HFFc6 (cell line): ENCODE measurements at regions not wholly inside any gene's neighbourhood (a gene's known extent, or its start where the extent isn't known, plus 50 kb on each side); places are given as distances from the start of the nearest gene placed in this dataset.

Experiments used
- DNase-seq: peaks from one replicate; pipeline ENCODE4 v3.0.0-alpha.2; 2018
- H3K27ac Mint-ChIP-seq: 2 replicates; pipeline ENCODE4 v1.8.0; 2020; ENCODE audit warnings: mild to moderate bottlenecking, mixed read lengths
- H3K27me3 Mint-ChIP-seq: 2 replicates; pipeline ENCODE4 v1.8.0; 2021; ENCODE audit warnings: mild to moderate bottlenecking, moderate library complexity, mixed read lengths; ENCODE audit not compliant: insufficient read depth
- H3K36me3 Mint-ChIP-seq: 2 replicates; pipeline ENCODE4 v1.8.0; 2021; ENCODE audit warnings: low read depth, mixed read lengths
- H3K4me1 Mint-ChIP-seq: 2 replicates; pipeline ENCODE4 v1.8.0; 2020; ENCODE audit warnings: low read depth, mixed read lengths
- H3K4me3 Mint-ChIP-seq: 2 replicates; pipeline ENCODE4 v1.8.0; 2020; ENCODE audit warnings: mild to moderate bottlenecking, moderate library complexity, mixed read lengths
- H3K9me3 Mint-ChIP-seq: 2 replicates; pipeline ENCODE4 v1.8.0; 2020; ENCODE audit warnings: mild to moderate bottlenecking, mixed read lengths
- TF ChIP-seq, protein P1 (sequence below): fragments of 200-600 bp; sonication (generic); IDR thresholded peaks from 2 replicates; pipeline ENCODE4 v1.5.0; 2021; ENCODE audit warnings: antibody characterized with exemption, mild to moderate bottlenecking

DNA sequence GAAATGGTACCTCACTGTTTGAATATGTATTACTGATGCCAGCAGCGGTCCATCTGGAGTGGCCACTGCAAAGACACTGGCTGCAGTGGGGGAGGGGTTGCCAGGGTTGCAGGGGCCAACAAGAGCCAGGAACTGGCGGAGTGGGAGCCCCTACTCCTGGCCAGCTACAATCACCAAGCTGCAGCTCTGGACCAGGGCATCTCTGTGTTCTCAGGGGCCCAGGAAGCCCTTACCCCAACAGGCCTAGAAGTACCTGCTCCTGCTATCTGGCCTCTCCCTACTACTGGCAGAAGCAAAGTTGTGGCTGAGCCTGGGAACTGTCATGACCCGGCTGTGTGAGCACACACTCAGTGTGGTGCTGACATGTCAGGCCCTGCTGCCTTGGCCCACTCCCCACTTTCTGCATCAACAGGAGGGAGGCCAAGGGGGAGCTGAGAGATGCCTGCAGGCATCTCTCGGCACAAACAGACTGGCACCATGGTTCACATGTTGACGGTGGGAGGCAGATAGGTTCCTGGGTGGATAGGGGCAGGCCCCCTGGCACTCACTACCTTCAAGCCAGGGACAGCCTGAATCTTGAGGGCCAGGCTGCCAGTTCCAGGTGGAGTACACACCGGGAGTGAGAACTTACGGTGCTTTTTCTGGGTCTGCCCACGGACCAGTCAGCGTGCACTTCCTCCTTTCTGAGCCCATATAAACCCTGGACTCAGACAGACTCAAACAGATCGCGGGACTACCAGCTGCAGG is 1188.0 kb downstream of the GRIK2 start:
- Mint-ChIP-seq H3K4me1 (no peaks in the 10 kb centered on the region), H3K27ac (no peak overlapping the region), H3K9me3 (peaks cover 6% of the 10 kb centered on the region; the same call in 1 of the 2 replicates), H3K36me3 (no peaks in the 10 kb centered on the region), H3K4me3 (no peak overlapping the region), H3K27me3 (no peaks in the 10 kb centered on the region; the same call in 1 of the 2 replicates)
- DNase-seq = no peak
- TF ChIP-seq, protein P1, sequence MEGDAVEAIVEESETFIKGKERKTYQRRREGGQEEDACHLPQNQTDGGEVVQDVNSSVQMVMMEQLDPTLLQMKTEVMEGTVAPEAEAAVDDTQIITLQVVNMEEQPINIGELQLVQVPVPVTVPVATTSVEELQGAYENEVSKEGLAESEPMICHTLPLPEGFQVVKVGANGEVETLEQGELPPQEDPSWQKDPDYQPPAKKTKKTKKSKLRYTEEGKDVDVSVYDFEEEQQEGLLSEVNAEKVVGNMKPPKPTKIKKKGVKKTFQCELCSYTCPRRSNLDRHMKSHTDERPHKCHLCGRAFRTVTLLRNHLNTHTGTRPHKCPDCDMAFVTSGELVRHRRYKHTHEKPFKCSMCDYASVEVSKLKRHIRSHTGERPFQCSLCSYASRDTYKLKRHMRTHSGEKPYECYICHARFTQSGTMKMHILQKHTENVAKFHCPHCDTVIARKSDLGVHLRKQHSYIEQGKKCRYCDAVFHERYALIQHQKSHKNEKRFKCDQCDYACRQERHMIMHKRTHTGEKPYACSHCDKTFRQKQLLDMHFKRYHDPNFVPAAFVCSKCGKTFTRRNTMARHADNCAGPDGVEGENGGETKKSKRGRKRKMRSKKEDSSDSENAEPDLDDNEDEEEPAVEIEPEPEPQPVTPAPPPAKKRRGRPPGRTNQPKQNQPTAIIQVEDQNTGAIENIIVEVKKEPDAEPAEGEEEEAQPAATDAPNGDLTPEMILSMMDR = no peak

DNA sequence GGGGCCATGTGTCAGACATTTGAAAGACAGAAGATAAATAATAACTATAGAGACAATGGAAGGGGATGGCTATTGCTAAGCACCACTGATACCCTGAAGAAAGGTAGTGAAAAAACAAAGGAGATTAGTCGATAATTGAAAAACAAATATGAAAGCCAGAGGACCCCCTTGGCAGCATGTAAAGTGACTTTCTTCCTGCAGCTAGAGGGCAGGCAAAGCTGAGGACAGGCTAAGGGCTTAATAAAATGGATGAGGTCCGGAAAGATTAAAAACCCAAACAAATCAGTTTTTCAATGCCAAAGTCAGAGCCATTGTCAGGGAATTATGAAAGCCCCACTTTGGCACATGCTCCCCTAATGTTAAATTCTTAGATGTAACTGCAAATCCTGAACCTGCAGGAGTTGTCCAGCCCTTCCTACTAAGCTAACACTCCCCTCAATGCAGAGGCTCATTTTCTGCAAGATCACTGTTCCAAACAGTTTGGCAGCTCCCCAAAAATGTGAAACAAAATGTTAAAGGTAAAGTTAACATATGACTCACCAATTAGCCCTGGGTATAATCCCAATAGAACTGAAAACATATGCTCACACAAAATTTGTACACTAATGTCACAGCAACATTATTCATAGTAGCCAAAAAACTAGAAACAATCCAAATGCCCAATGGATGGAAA is 1177.9 kb downstream of the GRIK2 start:
- H3K27me3 Mint-ChIP-seq = no peaks in the 10 kb centered on the region
- H3K4me3 Mint-ChIP-seq = no peak overlapping the region
- no peak for DNase-seq
- peaks cover 11% of the 10 kb centered on the region for H3K9me3 Mint-ChIP-seq
- TF ChIP-seq, protein P1 = no peak
- no peaks in the 10 kb centered on the region for H3K4me1 Mint-ChIP-seq
- H3K36me3 Mint-ChIP-seq = no peaks in the 10 kb centered on the region
- no peak overlapping the region for H3K27ac Mint-ChIP-seq

DNA sequence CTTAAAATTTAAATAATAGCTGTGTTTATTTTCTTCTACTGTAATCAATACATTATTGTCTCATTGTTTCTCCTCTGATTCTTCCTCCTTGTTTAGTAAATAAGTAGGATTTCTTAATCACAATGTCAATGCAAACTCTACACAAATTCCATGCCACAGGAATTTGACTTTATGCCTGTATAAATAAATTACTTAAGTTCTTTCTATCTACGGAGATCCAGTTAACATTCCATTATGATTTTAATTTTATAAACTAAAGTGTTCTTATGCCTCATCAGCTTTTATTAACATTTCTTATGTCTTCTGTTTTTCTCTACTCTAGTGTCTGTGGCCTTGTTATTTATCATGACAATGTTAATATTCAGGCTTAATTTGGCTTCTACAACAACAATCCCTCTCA is 1169.2 kb downstream of the GRIK2 start:
- DNase-seq = no peak
- Mint-ChIP-seq H3K4me1 (no peaks in the 10 kb centered on the region), H3K9me3 (no peaks in the 10 kb centered on the region; the same call in 1 of the 2 replicates), H3K27me3 (no peaks in the 10 kb centered on the region), H3K27ac (no peak overlapping the region), H3K4me3 (no peak overlapping the region), H3K36me3 (no peaks in the 10 kb centered on the region)
- TF ChIP-seq, protein P1 = no peak

- Mint-ChIP-seq H3K4me3 (no peak overlapping the region), H3K9me3 (peaks cover 11% of the 10 kb centered on the region), H3K27me3 (no peaks in the 10 kb centered on the region), H3K36me3 (no peaks in the 10 kb centered on the region), H3K27ac (no peak overlapping the region), H3K4me1 (no peaks in the 10 kb centered on the region)
- TF ChIP-seq, protein P1 = no peak
- no peak for DNase-seq
Observed at GRCh38 chr6:102553214-102553613, 1159.7 kb downstream of the GRIK2 start.

DNA sequence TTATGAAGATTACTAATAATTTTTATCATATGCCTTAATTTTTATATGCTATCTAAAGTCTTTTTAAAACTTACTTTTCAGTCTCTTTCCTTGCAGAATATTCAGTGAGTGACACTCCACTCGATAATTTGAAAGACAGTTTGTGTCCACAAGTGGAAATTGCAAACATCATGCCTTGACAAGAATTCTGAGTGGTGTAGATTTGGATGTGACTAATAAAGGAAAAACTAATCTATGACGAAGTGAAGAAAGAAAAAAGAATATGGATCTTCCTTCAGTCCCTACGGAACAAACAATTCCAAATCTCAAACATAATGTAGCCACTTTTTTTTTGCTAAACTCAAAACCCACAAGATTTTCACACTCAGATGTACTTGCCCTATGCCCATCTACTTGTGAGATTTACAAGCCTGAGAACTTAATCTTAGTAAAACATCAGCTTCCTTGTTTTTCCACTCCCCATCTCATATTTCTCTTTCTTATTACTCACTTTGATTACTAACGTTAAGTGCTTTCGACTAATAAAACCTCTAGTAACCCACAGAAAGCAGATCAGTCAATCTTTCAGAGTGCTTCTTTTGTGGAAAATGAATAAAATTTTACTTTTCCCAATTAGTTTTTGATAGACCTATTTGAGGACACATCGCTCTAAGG is 1155.8 kb downstream of the GRIK2 start:
- DNase-seq = no peak
- Mint-ChIP-seq H3K36me3 (no peaks in the 10 kb centered on the region), H3K4me1 (no peaks in the 10 kb centered on the region), H3K27ac (no peak overlapping the region), H3K27me3 (no peaks in the 10 kb centered on the region), H3K4me3 (no peak overlapping the region), H3K9me3 (peaks cover 15% of the 10 kb centered on the region)
- TF ChIP-seq, protein P1 = no peak
